ENCODE measurements at regions not wholly inside any gene's neighbourhood (a gene's known extent, or its start where the extent isn't known, plus 50 kb on each side); places are given as distances from the start of the nearest gene placed in this dataset.

GRCh38 chr3:30069056-30069455 is 537.3 kb upstream of the TGFBR2 start:
- DNase-seq, result no peak

GRCh38 chr3:30073040-30073439 is 533.4 kb upstream of the TGFBR2 start:
- no peak for DNase-seq

DNA sequence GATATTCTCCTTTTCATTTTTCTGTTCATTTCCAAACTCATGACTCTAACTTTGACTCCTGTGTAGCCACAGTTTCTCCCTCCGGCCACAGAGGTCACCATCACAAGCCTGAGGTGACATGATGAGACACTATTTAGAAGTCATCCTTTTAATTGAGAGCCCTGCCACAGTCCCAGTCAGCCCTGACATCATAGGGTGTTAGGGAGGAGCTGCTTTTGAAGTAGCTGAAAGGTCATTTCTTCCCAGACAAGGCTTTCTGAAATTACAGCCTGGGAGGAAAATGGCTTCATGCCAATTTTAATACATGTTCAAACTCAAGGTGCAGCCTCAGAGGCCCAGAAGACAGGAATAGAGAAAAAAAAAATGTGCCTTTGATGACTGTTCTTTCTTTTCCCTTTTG is 532.8 kb upstream of the TGFBR2 start:
- no peak for DNase-seq

DNA sequence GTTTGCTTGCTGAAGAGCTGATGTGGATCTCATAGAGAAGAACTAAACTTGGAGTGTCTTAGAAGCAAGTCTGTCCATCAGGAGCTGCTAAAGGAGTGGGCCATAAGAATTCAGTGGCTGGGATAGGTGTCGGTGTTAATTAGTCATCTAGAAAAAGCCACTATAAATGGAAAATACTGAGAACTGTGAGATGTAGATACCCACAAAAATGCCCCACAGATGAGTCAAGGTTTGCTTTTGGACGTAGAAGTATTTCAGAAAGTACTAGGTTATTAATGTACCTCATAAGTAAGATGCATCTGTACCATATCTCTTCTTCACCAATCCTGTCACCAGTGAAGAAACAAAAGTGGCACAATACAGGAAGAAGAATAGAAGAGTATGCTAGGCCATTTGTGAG is 530.9 kb upstream of the TGFBR2 start:
- DNase-seq, result no peak

DNA sequence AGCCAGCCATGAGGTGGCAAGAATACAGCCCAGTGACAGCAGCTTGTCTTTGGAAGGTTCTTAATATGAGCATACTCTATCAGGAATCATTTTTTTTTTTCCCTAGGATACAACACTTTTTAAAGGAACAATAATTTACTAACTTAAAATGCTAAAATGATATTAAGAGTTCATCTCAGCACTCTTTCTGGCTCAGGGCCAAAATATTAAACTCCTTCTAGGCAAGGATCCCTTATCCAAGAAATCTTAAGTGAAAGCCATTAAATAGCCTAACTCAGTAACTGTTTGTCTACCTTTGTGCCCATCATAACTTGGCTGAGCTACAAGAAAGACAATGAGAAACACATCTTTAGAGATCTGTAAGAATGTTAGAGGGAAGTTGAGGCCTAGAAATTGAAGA is 529.5 kb upstream of the TGFBR2 start:
- DNase-seq, result no peak

- DNase-seq, result no peak
Measured at GRCh38 chr3:30077746-30078145, 528.7 kb upstream of the TGFBR2 start.

DNA sequence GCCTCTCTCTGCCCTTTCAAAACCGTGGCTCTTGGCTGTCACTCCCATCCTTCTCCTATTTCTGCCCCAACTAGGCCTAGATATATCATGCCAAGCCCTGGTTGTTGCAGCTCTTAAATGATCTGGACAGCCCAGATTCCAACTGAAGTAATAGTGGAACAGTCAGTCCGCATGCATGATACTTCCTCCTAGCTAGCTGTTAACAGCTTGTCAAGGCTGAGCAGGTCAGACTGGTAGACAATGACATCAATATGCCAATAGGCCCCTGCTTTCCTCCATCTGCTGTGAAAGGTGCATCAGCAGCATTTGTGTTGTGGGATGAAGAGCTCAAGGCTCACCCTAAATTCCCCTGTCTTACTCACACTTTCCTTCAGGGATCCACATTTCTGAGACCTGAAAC is 527.7 kb upstream of the TGFBR2 start:
- no peak for DNase-seq

DNA sequence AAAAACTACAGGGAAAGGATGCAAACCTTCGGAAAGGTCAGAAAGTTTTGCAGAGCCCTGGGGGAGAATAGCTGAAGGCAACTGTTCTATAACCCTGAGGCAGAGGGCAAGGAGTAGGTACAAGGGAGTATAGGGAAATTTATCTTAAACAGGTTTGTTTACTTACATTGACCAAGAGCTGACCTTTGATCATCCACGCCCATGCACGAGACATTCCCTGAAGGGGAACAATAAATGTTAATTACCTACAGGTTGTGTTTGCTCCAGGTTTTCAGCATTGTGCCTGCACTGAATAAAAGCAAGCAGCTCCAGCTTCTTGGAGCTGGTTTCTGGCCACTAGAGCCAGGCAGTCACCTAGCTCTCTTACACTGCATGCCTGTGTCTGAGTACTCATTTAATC is 524.5 kb upstream of the TGFBR2 start:
- no peak for DNase-seq

DNA sequence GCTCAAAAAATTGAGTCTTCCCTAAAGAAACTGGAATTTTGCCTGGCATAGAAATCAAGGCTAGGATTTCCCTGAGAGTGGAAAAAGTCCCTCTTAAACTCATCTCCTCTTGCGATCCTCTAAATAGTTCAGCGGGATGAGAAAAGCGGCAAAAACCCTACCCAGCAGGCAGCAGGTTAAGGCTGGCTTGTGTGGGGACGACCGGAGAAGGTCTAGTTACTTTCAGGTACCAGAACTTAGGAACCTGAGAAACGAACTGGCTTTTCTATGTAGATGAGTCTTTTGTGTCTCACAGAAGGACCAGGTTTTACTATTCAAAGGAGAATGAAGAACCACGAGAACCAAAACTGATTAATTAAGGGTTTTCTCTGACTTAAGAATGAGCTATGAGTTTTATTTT is 523.7 kb upstream of the TGFBR2 start:
- no peak for DNase-seq

DNA sequence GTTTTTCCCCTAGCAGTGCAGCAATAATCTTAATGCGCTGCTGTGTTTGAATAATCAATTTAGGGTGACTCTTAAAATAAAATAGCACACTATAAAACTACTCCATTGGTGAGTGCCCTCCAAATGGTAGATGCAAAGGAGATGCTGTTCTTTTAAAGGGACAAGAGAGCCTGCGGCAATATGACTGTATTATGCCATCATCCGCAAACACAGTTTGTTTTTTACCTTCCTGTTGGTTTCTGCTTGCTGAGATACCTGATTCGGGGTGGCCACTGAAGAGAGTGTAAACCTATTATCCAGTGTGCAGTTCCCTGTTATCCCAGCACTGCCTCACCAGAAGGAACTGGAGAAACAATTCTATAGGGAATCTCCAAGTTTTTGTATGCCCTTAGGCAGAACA is 523.1 kb upstream of the TGFBR2 start:
- DNase-seq, result no peak

DNA sequence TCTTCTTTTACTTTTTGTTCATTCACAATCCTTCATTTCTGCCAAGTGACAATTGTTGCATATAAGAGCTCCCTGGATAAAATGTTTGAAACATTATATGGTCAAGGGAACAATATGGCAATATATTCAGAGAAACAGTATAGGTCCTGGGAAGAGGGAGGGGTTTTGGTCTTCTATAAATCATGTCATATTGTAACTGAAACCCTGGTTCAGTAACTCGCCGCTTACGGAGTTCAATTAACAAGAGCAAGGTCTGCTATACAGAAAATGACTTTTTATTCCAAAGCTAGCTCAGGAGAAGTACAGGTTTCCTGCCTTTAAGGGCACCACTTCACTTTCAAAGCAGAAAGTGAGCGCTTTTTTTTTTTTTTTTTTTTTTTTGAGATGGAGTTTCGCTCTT is 522.1 kb upstream of the TGFBR2 start:
- DNase-seq, result no peak

- no peak for DNase-seq
Measured at GRCh38 chr3:30084971-30085403, 521.4 kb upstream of the TGFBR2 start.

DNA sequence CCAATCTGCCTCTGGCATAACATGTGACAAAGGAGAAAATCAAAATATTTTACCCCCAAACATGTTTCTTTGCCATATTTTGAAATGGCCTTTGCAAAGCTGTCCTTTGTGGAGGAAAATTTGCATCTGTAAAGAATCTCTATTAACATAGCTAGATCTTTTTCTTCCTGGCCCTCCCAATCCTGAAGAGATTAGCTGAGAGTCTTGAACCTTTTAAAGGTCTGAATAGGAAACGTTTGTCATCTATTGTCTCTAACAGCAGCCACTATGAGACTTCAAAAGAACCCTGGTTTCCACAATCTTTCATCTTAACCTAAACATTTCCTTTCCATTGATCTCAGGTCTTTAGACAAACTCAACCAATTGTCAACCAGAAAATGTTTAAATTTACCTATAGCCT is 520.9 kb upstream of the TGFBR2 start:
- no peak for DNase-seq

- no peak for DNase-seq
Measured at GRCh38 chr3:30091686-30092085, 514.7 kb upstream of the TGFBR2 start.

- no peak for DNase-seq
Measured at GRCh38 chr3:30097022-30097650, 509.3 kb upstream of the TGFBR2 start.

DNA sequence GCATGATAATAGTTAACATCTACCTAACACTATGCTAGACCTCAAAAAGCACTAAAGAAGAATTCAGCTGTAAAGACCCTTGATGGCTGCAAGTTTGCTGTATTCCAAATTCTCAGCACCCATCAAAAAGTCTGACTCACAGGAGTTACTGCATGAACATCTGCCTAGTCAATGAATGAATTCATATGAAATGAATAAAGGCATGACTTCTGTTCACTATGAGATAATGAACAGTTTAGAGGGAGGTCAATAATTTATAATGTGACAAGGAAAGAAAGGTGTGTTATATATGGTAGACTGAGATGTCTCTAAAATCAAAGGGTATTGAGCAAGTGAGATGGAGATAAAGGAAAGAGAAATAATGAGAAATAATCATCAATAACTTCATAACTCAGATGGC is 508.2 kb upstream of the TGFBR2 start:
- DNase-seq, result no peak

- no peak for DNase-seq
Measured at GRCh38 chr3:30098653-30099455, 507.5 kb upstream of the TGFBR2 start.

DNA sequence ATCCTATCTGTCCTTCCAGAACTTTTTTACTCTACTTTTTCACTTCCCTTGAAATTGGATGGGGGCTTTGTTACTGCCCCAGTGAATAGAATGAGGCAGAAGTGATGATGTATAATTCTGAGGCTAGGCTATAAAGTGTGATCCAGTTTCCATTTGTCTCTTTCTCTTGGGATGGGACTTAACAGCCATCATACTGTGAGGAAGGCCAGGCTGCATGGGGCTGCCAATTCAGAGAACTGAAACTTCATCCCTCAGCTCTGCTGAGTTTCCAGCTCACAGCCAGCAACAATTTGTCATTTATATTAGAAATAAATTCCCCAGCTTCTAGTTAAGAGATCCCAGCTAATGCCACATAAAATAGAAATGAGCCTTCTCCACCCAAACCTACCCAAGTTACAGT is 504.0 kb upstream of the TGFBR2 start:
- DNase-seq, result no peak

- DNase-seq, result no peak
Measured at GRCh38 chr3:30103186-30103585, 503.2 kb upstream of the TGFBR2 start.

GRCh38 chr3:30107531-30107930 is 498.9 kb upstream of the TGFBR2 start:
- DNase-seq, result no peak

DNA sequence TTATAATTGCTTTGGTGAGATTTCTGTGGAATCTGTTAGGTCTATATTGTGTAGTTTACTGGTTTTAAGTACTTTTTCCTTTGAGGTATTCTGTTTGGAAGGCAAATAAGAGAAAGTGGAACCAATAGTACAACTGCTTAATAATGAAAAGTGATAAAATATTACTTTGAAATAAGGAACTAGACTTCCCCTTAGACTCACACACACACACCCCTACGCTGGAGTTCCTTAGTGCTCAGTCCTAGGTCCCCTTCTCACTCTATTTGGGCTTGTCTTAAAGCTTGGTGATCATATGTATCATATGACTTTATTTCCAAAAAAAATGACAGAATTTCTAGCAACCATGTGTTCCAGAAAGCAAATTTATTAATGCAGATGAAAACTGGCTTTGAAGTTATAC is 494.0 kb upstream of the TGFBR2 start:
- DNase-seq, result no peak

DNA sequence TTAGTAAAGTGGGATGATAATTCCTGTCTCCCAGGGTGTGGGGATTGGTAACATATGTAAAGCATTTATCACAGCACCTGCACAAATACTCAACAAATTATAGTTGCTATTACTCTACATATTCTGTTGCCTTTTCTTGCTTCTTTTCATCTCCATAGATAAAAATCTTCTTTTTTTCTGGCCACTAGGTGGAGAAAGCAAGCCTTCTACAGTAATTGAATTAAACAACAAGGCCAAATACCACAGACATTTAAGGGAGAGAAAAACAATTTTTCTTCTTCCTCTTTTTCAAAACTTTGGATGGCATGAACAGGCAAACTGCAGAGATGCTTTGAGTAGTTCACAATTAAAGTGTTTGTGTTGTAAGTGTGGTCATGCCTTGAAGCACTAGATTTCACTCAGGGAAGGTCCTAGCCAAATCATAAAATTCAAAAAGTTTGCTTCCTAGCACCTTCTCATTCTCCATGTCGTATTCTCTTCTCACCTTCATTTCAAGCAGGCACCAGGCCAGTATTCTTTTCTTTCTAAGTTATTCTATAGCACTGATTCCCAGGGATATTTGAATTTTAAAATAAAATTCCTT is 493.4 kb upstream of the TGFBR2 start:
- DNase-seq, result no peak

DNA sequence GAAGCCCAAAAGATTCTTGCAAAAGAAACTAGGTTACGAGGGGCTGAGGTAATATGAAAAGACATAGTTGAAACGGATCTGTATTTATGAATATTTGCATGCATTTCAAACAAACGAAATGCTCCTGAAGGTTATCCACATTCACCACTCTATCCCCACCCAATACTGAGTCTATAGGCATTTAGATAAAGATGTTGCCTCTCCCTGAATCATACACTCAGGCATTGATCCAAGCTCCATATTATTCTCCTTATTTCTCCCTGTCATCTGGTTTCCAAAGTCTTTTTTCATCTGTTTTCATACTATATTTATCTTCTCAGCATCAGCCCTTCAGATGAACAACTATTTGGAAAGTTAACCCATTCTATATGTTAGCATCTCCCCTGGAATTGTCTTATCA is 492.5 kb upstream of the TGFBR2 start:
- no peak for DNase-seq

GRCh38 chr3:30114918-30115317 is 491.5 kb upstream of the TGFBR2 start:
- no peak for DNase-seq

DNA sequence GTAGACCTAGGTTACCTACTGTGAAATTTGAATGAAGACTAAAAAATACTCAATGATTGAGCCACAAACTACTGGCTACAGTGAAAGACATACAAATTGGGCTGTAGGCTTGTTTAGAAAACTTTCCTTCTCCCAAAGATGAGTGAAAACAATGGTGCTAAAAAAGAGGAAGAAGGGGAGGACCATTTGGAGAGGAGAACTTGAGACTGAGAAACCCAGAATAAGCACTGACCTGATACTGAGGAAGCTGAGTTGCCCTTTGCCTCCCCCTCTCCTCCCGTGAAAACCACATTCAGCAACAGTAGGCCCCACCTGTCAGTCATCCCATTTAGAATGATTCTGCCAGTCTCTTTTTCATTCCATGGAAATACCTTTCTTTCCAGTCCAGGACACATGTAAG is 484.0 kb upstream of the TGFBR2 start:
- DNase-seq, result no peak
